22Rv1 (cell line): ENCODE measurements at regions not wholly inside any gene's neighbourhood (a gene's known extent, or its start where the extent isn't known, plus 50 kb on each side); places are given as distances from the start of the nearest gene placed in this dataset.

Experiments used
- H3K27ac ChIP-seq: fragments of 450-650 bp; 2 replicates; pipeline ENCODE4 v1.5.1; 2017
- ZFX ChIP-seq: fragments of 450-650 bp; IDR thresholded peaks from 2 replicates; pipeline ENCODE4 v1.6.1; 2017; ENCODE audit warnings: antibody characterized with exemption, borderline replicate concordance
- TF ChIP-seq, protein P1 (sequence below): fragments of 450-650 bp; IDR thresholded peaks from 2 replicates; pipeline ENCODE4 v1.5.1; 2017; ENCODE audit warnings: mild to moderate bottlenecking

DNA sequence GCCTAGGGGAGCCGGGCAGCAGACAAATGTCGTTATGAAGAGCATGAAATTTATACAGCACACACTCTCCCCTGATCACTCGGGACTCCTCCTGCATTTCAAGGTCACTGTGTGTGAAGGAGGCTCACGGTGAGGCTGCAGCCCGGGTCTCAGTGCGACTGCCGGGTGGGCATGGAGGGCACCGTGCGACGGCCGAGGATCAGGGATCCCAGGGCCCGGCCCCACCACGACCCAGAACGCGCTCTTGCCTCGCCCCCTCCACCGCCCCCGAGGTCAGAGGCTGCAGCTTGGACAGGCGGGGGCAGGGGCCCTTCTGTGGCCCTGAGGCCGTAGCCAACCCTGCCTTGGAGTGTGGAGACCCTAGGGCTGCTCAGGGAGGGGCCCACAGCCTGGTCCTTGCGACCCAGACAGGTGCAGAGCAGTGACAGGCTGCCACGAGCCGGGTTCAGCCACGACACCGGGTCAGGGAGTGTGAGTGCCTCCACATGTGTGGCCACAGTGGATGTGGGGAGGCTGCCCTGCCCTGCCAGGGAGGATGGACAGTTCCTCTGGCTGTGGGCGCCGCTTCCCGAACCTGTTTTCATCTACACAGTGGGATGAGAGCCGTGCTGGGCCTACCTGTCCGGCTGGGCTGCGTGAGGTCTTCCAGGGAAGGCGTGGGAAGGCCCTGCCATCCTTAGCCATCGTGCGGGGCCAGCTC lies 89.3 kb upstream of the NKX1-1 start:
- TF ChIP-seq, protein P1, sequence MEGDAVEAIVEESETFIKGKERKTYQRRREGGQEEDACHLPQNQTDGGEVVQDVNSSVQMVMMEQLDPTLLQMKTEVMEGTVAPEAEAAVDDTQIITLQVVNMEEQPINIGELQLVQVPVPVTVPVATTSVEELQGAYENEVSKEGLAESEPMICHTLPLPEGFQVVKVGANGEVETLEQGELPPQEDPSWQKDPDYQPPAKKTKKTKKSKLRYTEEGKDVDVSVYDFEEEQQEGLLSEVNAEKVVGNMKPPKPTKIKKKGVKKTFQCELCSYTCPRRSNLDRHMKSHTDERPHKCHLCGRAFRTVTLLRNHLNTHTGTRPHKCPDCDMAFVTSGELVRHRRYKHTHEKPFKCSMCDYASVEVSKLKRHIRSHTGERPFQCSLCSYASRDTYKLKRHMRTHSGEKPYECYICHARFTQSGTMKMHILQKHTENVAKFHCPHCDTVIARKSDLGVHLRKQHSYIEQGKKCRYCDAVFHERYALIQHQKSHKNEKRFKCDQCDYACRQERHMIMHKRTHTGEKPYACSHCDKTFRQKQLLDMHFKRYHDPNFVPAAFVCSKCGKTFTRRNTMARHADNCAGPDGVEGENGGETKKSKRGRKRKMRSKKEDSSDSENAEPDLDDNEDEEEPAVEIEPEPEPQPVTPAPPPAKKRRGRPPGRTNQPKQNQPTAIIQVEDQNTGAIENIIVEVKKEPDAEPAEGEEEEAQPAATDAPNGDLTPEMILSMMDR: no peak
- no peak for TF ChIP-seq ZFX
- no peak overlapping the region for H3K27ac ChIP-seq

DNA sequence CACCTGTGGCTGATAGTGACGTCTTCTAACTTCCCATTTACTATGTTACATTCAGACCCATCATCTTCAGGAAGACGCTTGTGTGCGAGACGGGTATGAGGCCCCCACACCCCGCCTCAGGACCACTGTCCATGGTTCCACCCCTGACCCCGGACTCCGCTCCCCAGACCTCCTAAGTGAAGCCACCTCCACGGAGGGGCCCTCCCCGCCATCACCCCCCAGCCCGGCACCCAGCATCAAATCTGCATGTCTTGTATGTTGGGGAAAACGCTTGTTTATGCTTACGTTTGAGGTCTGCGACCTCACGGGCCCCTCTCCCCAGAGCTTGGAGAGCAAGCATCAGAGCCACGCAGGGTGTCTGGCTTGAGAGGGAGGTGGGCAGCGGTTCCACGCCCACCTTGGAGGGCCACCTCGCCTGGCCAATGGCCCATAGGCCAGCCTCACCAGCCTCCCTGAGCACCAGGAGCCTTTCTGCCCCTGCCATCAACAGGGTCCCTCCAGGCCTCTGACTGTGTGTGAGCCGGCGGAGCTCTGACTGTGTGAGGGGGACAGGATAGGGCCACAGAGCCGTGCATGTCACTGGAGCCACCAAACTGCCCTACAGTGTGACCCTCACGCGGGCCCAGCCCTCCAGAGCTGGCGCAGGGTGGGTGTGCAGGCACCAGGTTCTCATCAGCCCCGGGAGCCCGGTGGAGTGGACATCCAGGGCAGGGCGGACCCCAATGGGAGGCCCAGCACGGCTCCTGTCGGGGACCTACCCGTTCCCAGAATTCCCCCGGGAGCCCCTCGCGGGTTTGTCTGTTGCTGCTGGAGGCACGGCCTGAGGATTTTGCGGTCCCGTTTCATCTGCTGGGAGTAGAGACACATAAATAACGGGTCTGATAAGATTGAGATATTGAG lies 88.4 kb upstream of the NKX1-1 start:
- TF ChIP-seq, protein P1: no peak
- no peak for TF ChIP-seq ZFX
- no peak overlapping the region for H3K27ac ChIP-seq

DNA sequence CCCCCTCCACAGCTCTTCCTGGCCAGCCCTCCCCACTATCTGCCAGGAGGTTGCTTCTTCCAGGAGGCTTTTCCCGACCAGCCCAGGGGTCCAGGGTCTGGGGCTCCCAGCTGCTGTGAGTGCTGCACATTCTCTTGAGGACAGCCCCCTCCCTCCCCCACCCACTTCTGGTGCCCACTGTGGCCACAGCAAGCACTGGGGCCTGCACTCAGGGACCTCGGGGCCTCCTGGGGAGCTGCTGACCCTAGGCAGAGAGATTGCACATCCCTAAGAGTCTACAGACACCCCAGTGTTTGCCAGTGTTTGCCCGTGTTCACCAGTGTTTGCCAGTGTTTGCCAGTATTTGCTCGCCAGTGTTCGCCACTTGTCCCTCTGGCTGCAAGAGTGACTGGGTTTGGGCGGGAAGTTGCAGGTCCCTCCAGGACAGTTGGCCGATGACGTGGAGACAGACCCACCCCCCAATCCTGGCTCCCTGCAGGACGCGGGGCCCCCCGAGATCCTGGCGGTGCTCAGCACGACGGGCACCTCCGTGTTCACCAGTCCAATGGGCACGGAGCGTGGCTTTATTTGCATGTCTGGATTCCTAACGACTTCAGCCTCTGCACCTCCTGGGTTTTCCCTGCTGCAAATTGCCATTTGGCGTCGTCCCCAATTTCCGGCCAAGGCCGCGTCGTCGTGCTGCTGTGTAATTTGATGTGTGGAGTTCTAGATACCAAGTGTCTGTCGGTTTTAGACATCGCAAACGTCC lies 87.5 kb upstream of the NKX1-1 start:
- no peak overlapping the region for H3K27ac ChIP-seq
- TF ChIP-seq, protein P1: no peak
- no peak for TF ChIP-seq ZFX

DNA sequence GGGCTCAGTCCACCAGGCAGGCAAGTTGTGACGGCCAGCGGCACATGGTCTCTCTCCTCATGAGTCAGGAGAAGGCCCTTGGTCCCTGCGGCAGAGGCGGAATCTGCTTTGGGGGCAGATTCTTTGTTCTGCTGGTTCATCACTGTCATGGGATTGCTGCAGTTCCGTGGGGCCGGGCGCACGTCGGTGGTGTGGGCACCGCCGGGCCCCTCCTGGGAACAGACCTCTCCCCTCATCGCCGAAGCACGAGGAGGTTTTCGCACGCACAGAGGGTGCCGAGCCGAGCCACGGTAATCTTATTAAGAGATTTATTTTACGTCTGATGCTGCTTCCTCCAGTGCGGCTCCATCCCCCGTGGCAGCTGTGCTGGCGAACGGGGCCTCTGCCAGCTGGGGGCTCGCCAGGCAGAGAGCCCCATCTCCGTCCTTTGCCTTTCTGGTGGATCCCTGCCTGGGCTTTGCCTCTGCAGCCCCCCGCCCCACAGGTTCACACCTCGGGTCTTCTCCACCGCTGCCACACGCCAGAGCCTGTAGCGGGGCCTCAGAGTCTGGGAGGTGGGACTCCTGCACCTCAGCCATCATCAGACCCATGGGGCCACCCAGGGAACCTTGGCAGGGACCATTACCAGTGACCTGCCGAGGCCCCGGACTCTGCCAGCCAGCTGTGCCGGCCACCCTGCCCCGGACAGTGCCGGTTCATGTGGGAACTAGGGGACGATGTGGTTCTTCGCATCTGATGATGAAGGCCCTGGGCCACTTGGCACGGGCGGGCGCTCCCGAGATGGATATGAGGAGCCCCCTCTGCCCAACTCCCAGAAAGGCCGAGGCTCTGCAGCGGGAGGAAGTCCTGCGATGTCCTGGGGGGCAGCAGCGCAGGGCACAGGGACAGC lies 86.7 kb upstream of the NKX1-1 start:
- no peak for TF ChIP-seq ZFX
- TF ChIP-seq, protein P1: no peak
- H3K27ac ChIP-seq: no peak overlapping the region

DNA sequence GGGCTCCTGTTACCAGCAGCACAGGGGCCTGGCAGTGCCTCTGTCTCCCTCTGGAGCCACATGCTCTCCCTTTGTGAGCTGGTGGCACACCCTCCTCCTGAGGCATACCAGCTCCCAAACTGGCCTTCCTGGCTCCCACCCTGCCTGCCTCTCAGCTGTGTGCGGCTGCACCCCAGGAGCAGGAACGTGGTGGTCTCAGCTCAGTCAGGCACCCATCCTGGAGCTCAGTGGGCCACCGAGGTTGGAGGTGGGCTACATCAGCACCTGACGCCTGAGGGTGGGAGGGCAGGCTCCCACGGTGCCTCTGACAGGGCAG lies 85.9 kb upstream of the NKX1-1 start:
- no peak overlapping the region for H3K27ac ChIP-seq
- no peak for TF ChIP-seq ZFX
- TF ChIP-seq, protein P1: no peak

DNA sequence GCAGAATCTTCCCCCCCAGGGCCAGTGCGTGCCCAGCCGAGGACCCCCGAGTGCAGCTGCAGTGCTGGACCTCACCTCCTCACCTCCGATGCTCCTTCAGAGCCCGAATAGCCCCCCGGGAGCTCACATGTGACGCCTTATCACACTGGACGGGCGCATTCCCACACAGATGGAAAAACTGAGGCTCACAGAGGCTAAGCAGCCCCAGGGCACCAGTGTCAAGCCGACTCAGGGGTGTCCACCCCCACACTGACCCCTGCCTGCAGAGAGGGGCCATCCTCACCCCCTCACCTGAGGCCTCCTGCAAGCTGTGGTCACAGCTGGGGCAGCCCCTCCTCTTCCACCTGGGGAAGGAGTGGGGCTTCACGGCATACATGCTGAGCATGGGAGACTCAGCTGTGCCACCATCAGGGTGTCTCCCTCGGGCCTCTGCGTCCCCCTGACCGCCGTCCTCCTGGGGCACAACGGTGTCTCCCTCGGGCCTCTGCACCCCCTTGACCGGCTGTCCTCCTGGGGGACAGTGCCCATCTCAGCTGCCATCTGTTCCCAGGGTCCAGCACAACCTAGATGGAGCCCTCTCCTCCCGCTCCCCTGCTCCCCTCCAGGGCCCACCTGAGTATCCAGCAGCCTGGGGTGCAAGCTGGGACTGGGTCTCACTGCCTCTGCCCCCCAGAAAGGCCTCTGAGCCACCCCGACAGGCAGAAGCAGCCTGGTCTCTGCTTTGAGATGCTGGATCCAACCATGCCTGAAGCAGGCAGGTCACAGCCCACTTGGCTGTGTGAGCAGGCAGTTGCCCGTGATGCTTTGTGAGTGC lies 85.3 kb upstream of the NKX1-1 start:
- TF ChIP-seq ZFX: no peak
- TF ChIP-seq, protein P1: no peak
- H3K27ac ChIP-seq: no peak overlapping the region
